Right cardiac atrium (tissue), 5 donors: ENCODE measurements at regions not wholly inside any gene's neighbourhood (a gene's known extent, or its start where the extent isn't known, plus 50 kb on each side); places are given as distances from the start of the nearest gene placed in this dataset.
"Not testable (repeated sequence)": the region's sequence is repeated elsewhere in the genome, so short reads cannot be mapped to it uniquely, and the experiment has no call there.

ENCODE experiments used
- ATAC-seq, 2 donors: fragments of 200-7000 bp; cut with Tn5 transposase; one replicate each; pipeline versions ENCODE4 v1.8.0 to v1.9.1; 2020; ENCODE audit warnings: moderate library complexity in 2 of 2, mild to moderate bottlenecking in 1 of 2
- DNase-seq, 3 donors: peaks; one replicate each; pipeline ENCODE4 v3.0.0-alpha.2; 2020
- H3K27ac ChIP-seq: one replicate; pipeline ENCODE4 v1.5.1; 2013; ENCODE audit warnings: mild to moderate bottlenecking, low read length, control low read depth, moderate library complexity
- H3K27me3 ChIP-seq: one replicate; pipeline ENCODE4 v1.6.1; 2013; ENCODE audit not compliant: control insufficient read depth, insufficient read depth
- H3K4me1 ChIP-seq: one replicate; pipeline ENCODE4 v1.6.1; 2013; ENCODE audit warnings: low read length; ENCODE audit not compliant: control insufficient read depth, insufficient read depth
- H3K4me3 ChIP-seq: one replicate; pipeline ENCODE4 v1.5.1; 2013; ENCODE audit warnings: low read length, control low read depth
- H3K9me3 ChIP-seq: one replicate; pipeline ENCODE4 v1.6.1; 2013; ENCODE audit warnings: low read length; ENCODE audit not compliant: control insufficient read depth
- WGBS: extraction: QIAGEN DNeasy Blood & Tissue Kit; methylation state at CpG from one replicate; pipeline ENCODE4 v1.1.7; 2013; 5-methylcytosine and 5-hydroxymethylcytosine counted together
- intact Hi-C, 4 donors: fragments of 100-400 bp; cut with DNase I; formaldehyde crosslinking; loops; one replicate each; pipeline versions ENCODE4 v1.11.0 to v1.14.0; 2022 to 2023
- donor health status: healthy with polysubstance abuse.
- donor health status: DM: no; HTN: yes; CAD: no.
- donor health status: DM: no; HTN: no; CAD: no.
- donor health status: DM: no; HTN: yes; CAD: no; lungs with severe emphysema.
- donor health status: DM: yes; HTN: yes; CAD: no.

DNA sequence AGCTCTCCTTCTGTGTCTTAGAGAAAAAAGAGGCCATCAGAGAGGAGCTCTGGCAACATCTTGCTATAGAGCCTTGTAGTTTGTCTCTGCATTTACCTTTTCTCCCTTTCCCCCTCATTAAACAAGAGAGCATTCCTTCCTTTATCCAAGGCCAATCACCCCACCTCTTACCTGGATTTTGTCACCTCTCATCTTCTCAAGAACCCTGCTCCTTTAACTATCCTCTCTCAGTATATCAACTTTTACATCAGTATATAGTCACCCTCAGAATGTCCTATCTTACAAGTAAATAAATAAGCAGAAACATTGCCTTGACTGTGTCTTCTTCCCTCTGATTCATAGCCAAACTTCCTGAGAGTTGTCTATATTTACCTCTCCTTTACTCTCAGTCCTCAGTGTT, 105.0 kb upstream of the SLC38A2 start:
- no peak for DNase-seq
- no peaks in the 10 kb centered on the region for H3K27me3 ChIP-seq
- no peak for ATAC-seq
- H3K9me3 ChIP-seq, result no peaks in the 10 kb centered on the region
- no peak overlapping the region for H3K4me3 ChIP-seq
- H3K27ac ChIP-seq, result no peak overlapping the region
- H3K4me1 ChIP-seq, result peaks cover 4% of the 10 kb centered on the region
- intact Hi-C loops, result loop anchor here in 1 of 4 donors (5.0 to 10.0 kb wide), 2 partner anchors 57 to 85 kb away; no protein-coding TSS in a partner anchor

GRCh38 chr12:46475972-46476645, 103.5 kb upstream of the SLC38A2 start:
- no peak for ATAC-seq
- Histone ChIP-seq H3K4me1 (peaks cover 6% of the 10 kb centered on the region), H3K27me3 (no peaks in the 10 kb centered on the region), H3K4me3 (no peak overlapping the region), H3K9me3 (no peaks in the 10 kb centered on the region), H3K27ac (no peak overlapping the region)
- WGBS, result 89% methylated on average over 3 of the region's 3 CpGs
- DNase-seq, result no peak
- intact Hi-C loops, result loop anchor here in 1 of 4 donors (5.0 to 10.0 kb wide), 2 partner anchors 59 to 84 kb away; no protein-coding TSS in a partner anchor

DNA sequence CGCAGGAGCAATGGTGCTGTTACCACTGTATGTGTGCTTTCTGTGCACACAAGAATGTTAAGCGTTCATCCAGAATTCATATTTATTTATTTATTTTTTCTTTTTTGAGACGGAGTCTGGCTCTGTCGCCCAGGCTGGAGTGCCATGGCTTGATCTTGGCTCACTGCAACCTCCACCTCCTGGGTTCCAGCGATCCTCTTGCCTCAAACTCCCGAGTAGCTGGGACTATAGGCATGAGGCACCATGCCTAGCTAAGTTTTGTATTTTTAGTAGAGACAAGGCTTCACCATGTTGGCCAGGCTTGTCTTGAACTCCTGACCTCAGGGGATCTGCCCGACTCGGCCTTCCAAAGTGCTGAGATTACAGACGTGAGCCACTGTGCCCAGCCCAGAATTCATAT, 101.8 kb upstream of the SLC38A2 start:
- Histone ChIP-seq H3K4me1 (peaks cover 11% of the 10 kb centered on the region), H3K27ac (peak overlapping the region; percentile 88)
- not testable (repeated sequence) for DNase-seq, H3K27me3 ChIP-seq, H3K9me3 ChIP-seq, H3K4me3 ChIP-seq
- intact Hi-C loops, result loop anchor here in 2 of 4 donors (5.0 to 10.0 kb wide), 2 partner anchors 60 to 102 kb away; partner anchors contain the start of gene SLC38A2 (in 1 of the 2)
- peak in 1 of 2 donors; percentile 5 for ATAC-seq
- WGBS, result 56% methylated on average over 9 of the region's 9 CpGs

DNA sequence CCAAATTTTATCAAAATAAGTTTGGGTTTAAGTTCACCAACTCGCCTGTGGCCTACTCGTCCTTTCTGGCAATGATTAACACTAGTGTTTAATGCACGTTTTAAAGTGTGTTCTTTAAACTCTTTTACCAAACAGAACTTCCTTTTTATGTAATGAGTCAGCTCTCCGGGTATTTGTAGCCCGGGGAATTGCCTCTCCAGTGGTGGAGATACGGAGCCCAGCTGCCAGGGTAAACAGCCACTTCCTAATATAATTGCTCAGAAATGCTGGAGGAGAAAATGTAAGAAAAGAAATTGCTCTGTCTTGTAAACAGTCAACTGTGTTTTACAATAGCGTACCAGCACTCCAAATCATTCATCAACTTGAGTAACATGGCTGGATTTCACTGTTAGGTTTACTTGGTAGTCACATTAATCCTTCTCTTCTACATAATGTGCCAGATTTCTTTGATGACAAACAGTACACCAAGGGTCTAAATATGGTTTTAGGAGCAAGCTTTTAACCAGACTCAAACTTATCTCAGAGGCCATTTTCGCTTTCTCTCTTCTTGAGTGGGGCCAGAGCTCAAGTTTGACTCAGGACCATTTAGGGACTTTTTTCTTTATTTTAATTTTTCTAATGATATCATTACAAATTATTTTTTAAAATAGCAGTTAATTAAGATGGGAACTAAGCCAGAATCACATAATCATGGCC, 101.2 kb upstream of the SLC38A2 start:
- H3K4me1 ChIP-seq, result peaks cover 11% of the 10 kb centered on the region
- H3K27ac ChIP-seq, result peak overlapping the region; percentile 88
- H3K9me3 ChIP-seq, result no peaks in the 10 kb centered on the region
- ATAC-seq, result peak; percentile 95 to 97
- H3K4me3 ChIP-seq, result peak overlapping the region; percentile 18
- H3K27me3 ChIP-seq, result no peaks in the 10 kb centered on the region
- peak; percentile 76 to 88 (median 79) for DNase-seq
- intact Hi-C loops, result loop anchor here in 2 of 4 donors (5.0 to 10.0 kb wide), 2 partner anchors 61 to 101 kb away; partner anchors contain the start of gene SLC38A2 (in 1 of the 2)
- WGBS, result 6% methylated on average over 8 of the region's 8 CpGs

- no peak overlapping the region for H3K4me3 ChIP-seq
- H3K4me1 ChIP-seq, result peaks cover 11% of the 10 kb centered on the region
- peak overlapping the region; percentile 39 for H3K27ac ChIP-seq
- peak; percentile 58 to 60 for ATAC-seq
- no peak for DNase-seq
- no peaks in the 10 kb centered on the region for H3K9me3 ChIP-seq
- intact Hi-C loops, result loop anchor here in 2 of 4 donors (5.0 to 10.0 kb wide), 2 partner anchors 62 to 101 kb away; partner anchors contain the start of gene SLC38A2 (in 1 of the 2)
- no peaks in the 10 kb centered on the region for H3K27me3 ChIP-seq
- 24% methylated on average over 4 of the region's 4 CpGs for WGBS
Measured at GRCh38 chr12:46472893-46473633, 100.5 kb upstream of the SLC38A2 start.

GRCh38 chr12:46472144-46472705, 99.7 kb upstream of the SLC38A2 start:
- Histone ChIP-seq H3K27ac (no peak overlapping the region), H3K27me3 (no peaks in the 10 kb centered on the region), H3K4me1 (peaks cover 11% of the 10 kb centered on the region), H3K9me3 (no peaks in the 10 kb centered on the region), H3K4me3 (no peak overlapping the region)
- DNase-seq (no peak), ATAC-seq (no peak)
- WGBS, result 38% methylated on average over 5 of the region's 5 CpGs
- intact Hi-C loops, result loop anchor here in 2 of 4 donors (5.0 to 10.0 kb wide), 2 partner anchors 63 to 100 kb away; partner anchors contain the start of gene SLC38A2 (in 1 of the 2)

- DNase-seq (no peak), ATAC-seq (no peak)
- WGBS, result 76% methylated on average over 2 of the region's 2 CpGs
- Histone ChIP-seq H3K27ac (no peak overlapping the region), H3K4me1 (peaks cover 11% of the 10 kb centered on the region), H3K4me3 (no peak overlapping the region), H3K27me3 (no peaks in the 10 kb centered on the region), H3K9me3 (no peaks in the 10 kb centered on the region)
- intact Hi-C loops, result loop anchor here in 2 of 4 donors (5.0 to 10.0 kb wide), 2 partner anchors 63 to 99 kb away; partner anchors contain the start of gene SLC38A2 (in 1 of the 2)
Measured at GRCh38 chr12:46471404-46471803, 98.8 kb upstream of the SLC38A2 start.

DNA sequence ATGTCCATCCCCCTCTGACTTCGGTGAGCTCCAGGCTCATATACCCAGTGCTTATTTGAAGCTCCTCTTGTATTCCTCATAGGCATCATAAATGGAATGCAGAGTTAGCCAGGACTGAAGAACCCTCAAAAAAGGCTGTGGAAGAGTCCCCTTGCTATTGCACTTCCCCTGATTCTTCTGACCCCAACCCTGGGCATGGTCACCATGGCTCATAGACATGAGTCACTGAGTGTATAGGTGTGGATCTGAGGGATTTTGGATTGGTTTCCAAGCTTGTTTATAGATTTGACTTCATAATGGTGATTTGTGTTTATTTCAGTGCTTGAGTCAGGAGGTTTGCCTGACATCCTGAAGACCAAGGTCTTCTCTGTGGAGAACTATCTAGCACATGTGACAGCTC, 98.4 kb upstream of the SLC38A2 start:
- intact Hi-C loops, result loop anchor here in 2 of 4 donors (5.0 to 10.0 kb wide), 2 partner anchors 64 to 99 kb away; partner anchors contain the start of gene SLC38A2 (in 1 of the 2)
- peaks cover 11% of the 10 kb centered on the region for H3K4me1 ChIP-seq
- DNase-seq (no peak), ATAC-seq (no peak)
- H3K9me3 ChIP-seq, result no peaks in the 10 kb centered on the region
- H3K27ac ChIP-seq, result no peak overlapping the region
- H3K4me3 ChIP-seq, result no peak overlapping the region
- no peaks in the 10 kb centered on the region for H3K27me3 ChIP-seq
- WGBS, result 60% methylated on average over 1 of the region's 1 CpG

DNA sequence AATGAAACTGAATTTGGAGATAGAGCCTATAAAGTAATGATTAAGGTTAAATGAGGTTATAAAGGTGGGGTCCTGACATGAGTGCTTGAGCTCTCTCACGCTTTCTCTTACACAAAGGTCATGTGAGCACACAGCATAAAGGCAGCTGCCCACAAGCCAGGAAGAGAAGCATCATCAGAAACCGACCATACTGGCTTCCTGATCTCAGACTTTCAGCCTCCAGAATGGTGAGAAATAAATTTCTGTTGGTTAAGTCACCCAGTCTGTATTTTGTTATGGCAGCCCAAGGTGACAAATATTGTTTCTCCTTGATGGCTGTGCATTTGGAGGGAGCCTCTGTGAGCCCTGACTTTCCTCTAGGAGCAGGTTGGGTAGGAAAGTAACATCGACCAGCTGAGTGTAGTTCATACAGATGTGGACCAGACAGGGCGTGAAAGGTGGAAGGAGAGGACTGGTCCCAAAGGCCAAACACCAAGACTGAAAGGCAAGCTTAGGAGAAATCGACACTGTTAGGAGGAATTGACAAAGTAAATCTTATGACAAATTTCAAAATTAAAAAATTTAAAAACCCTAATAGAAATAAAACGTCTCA, 97.6 kb upstream of the SLC38A2 start:
- Histone ChIP-seq H3K27ac (peak overlapping the region; percentile 52), H3K27me3 (no peaks in the 10 kb centered on the region), H3K9me3 (no peaks in the 10 kb centered on the region), H3K4me3 (no peak overlapping the region), H3K4me1 (peaks cover 13% of the 10 kb centered on the region)
- ATAC-seq (no peak), DNase-seq (no peak)
- intact Hi-C loops, result loop anchor here in 2 of 4 donors (5.0 to 10.0 kb wide), 2 partner anchors 65 to 98 kb away; partner anchors contain the start of gene SLC38A2 (in 1 of the 2)
- WGBS, result 60% methylated on average over 6 of the region's 6 CpGs

- H3K27ac ChIP-seq, result no peak overlapping the region
- no peak for ATAC-seq
- peaks cover 8% of the 10 kb centered on the region for H3K4me1 ChIP-seq
- no peaks in the 10 kb centered on the region for H3K27me3 ChIP-seq
- 69% methylated on average over 4 of the region's 4 CpGs for WGBS
- intact Hi-C loops, result loop anchor here in 1 of 4 donors (10.0 kb wide), 1 partner anchor 84 kb away; no protein-coding TSS in a partner anchor
- no peak overlapping the region for H3K4me3 ChIP-seq
- no peak for DNase-seq
- H3K9me3 ChIP-seq, result no peaks in the 10 kb centered on the region
Measured at GRCh38 chr12:46468813-46469212, 96.2 kb upstream of the SLC38A2 start.
